HG03097 (cell line): ENCODE measurements at regions not wholly inside any gene's neighbourhood (a gene's known extent, or its start where the extent isn't known, plus 50 kb on each side); places are given as distances from the start of the nearest gene placed in this dataset.

Source experiments
- ATAC-seq: cut with Tn5 transposase; IDR thresholded peaks from one replicate; pipeline ENCODE4 v1.9.1; 2021; ENCODE audit not compliant: unreplicated experiment, low FRiP score

- ATAC-seq, result no peak
Observed at GRCh38 chr9:29668732-29669131, 2095.5 kb upstream of the C9orf72 start.

GRCh38 chr9:29669613-29670012, 2096.3 kb upstream of the C9orf72 start:
- ATAC-seq, result no peak

GRCh38 chr9:29685531-29685930, 2112.2 kb upstream of the C9orf72 start:
- no peak for ATAC-seq

- ATAC-seq, result no peak
Observed at GRCh38 chr9:29691145-29691544, 2117.9 kb upstream of the C9orf72 start.

- ATAC-seq, result no peak
Observed at GRCh38 chr9:29691758-29692407, 2118.6 kb upstream of the C9orf72 start.

GRCh38 chr9:29697011-29697410, 2123.7 kb upstream of the C9orf72 start:
- ATAC-seq, result no peak

GRCh38 chr9:29701559-29701958, 2128.3 kb upstream of the C9orf72 start:
- ATAC-seq, result no peak

- no peak for ATAC-seq
Observed at GRCh38 chr9:29701971-29702370, 2128.7 kb upstream of the C9orf72 start.

- no peak for ATAC-seq
Observed at GRCh38 chr9:29714860-29715259, 2141.6 kb upstream of the C9orf72 start.

- ATAC-seq, result no peak
Observed at GRCh38 chr9:29717631-29718030, 2144.3 kb upstream of the C9orf72 start.

- no peak for ATAC-seq
Observed at GRCh38 chr9:29730163-29730562, 2156.9 kb upstream of the C9orf72 start.

GRCh38 chr9:29740518-29740917, 2167.2 kb upstream of the C9orf72 start:
- ATAC-seq, result no peak

GRCh38 chr9:29741169-29741568, 2167.9 kb upstream of the C9orf72 start:
- ATAC-seq, result no peak

GRCh38 chr9:29750062-29750461, 2176.8 kb upstream of the C9orf72 start:
- ATAC-seq, result no peak

GRCh38 chr9:29751226-29751625, 2177.9 kb upstream of the C9orf72 start:
- ATAC-seq, result no peak

- ATAC-seq, result no peak
Observed at GRCh38 chr9:29753638-29754037, 2180.4 kb upstream of the C9orf72 start.

- ATAC-seq, result no peak
Observed at GRCh38 chr9:29769019-29769418, 2195.7 kb upstream of the C9orf72 start.

GRCh38 chr9:29773676-29774075, 2200.4 kb upstream of the C9orf72 start:
- no peak for ATAC-seq

GRCh38 chr9:29775491-29775890, 2202.2 kb upstream of the C9orf72 start:
- no peak for ATAC-seq

GRCh38 chr9:29778281-29778849, 2205.1 kb upstream of the C9orf72 start:
- ATAC-seq, result no peak

GRCh38 chr9:29793970-29794369, 2220.7 kb upstream of the C9orf72 start:
- no peak for ATAC-seq

- peak; percentile 88 for ATAC-seq
Observed at GRCh38 chr9:29796291-29796952, 2223.1 kb upstream of the C9orf72 start.
